Testis (tissue), 2 donors: ENCODE measurements at regions not wholly inside any gene's neighbourhood (a gene's known extent, or its start where the extent isn't known, plus 50 kb on each side); places are given as distances from the start of the nearest gene placed in this dataset.

ENCODE experiments used
- CTCF ChIP-seq, 3 experiments: fragments of 450-650 bp in 2 of 3; fragments of 200-600 bp in 1 of 3; sonication (generic) in 1 of 3; IDR thresholded peaks; one replicate each; pipeline ENCODE4 v1.5.1; 2016 to 2019; ENCODE audit warnings: antibody characterized with exemption in 3 of 3, mild to moderate bottlenecking in 2 of 3, moderate library complexity in 1 of 3
- POLR2A ChIP-seq: fragments of 450-650 bp; IDR thresholded peaks from one replicate; pipeline ENCODE4 v1.6.1; 2017; ENCODE audit warnings: antibody characterized with exemption, mild to moderate bottlenecking, moderate library complexity

GRCh38 chr3:59655418-59656015 lies 605.7 kb upstream of the CFAP20DC start:
- no peak for TF ChIP-seq CTCF (IDR thresholded peaks at IDR 0.05)
- TF ChIP-seq POLR2A = no peak
